ENCODE measurements at regions not wholly inside any gene's neighbourhood (a gene's known extent, or its start where the extent isn't known, plus 50 kb on each side); places are given as distances from the start of the nearest gene placed in this dataset.

DNA sequence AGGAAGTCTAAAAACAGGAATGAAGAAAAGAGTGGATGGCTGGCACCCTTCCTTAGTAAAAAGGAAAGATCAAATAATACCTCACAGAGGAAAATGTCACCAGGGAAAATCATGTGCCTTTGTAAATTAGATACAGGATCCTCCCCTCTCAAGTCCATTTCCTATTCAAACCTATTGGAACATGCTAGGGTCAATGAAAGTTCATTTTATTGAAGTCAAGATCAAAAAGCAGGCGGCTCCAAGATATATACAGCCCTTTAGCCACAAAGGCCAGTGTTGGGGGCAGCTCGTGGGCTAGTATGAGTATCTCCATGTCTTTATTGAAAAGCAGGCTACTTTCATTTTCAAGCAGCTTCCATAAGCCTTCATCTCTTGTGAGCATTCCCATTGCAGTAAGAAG lies 141.1 kb downstream of the QDPR start:
- Histone ChIP-seq H4K20me1 (ENCODE audit: insufficient read depth) (no peaks in the 10 kb centered on the region), H2AFZ (no peak overlapping the region), H3K27ac (no peak overlapping the region), H3K36me3 (ENCODE audit: low read depth) (no peaks in the 10 kb centered on the region), H3K9me3 (ENCODE audit: low read depth) (no peaks in the 10 kb centered on the region), H3K27me3 (replicated peaks; ENCODE audit: insufficient read depth) (peaks cover 28% of the 10 kb centered on the region; the same call in 1 of the 2 replicates), H3F3A (ENCODE audit: insufficient read depth) (no peaks in the 10 kb centered on the region), H3K79me2 (ENCODE audit: insufficient read depth) (no peaks in the 10 kb centered on the region), H3K4me2 (ENCODE audit: unreplicated experiment) (no peak overlapping the region), H3K9me2 (ENCODE audit: insufficient read depth) (no peaks in the 10 kb centered on the region), H3K4me1 (ENCODE audit: insufficient read depth) (peaks cover 5% of the 10 kb centered on the region), H3K4me3 (no peak overlapping the region), H3K9ac (no peak overlapping the region)
- in situ Hi-C loops (cut with MboI): loop anchor here (25.0 kb wide), 1 partner anchor 1334 kb away; no protein-coding TSS in a partner anchor
- WGBS, 2 experiments (ENCODE audit: low coverage in 1 of 2, low lambda C conversion rate in 2 of 2, missing lambda C conversion rate in 2 of 2): 57 to 78% methylated on average over 2 of the region's 2 CpGs
- TF ChIP-seq EZH2 (IDR thresholded peaks at IDR 0.05; ENCODE audit: insufficient read depth, poor library complexity, severe bottlenecking) (no peak), EZH2phosphoT487 (IDR thresholded peaks at IDR 0.05; ENCODE audit: insufficient read depth, low read depth) (no peak)
- DNase-seq: no peak

DNA sequence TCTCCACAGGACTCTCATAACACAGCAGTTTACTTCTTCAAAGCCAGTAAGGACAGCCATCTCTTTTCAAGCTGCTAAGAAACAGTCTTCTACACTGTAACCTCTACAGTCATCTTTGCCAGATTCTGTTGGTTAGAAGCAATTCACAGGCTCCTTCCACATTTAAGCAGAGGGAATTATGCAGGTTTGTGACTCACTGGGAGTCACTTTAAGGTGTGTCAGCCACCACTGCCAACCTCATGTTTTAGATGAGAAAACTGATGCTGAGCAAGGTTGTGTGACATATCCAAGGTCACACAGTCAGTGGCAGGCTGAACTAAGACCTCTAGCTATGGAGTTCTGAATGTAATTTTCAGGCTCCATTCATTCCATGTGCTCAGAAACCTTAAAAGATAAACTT lies 143.5 kb downstream of the QDPR start:
- Histone ChIP-seq H3K9me3 (ENCODE audit: low read depth) (no peaks in the 10 kb centered on the region), H3K4me3 (no peak overlapping the region), H2AFZ (no peak overlapping the region), H3K79me2 (ENCODE audit: insufficient read depth) (no peaks in the 10 kb centered on the region), H3K27me3 (replicated peaks; ENCODE audit: insufficient read depth) (peaks cover 19% of the 10 kb centered on the region; the same call in 1 of the 2 replicates), H3K36me3 (ENCODE audit: low read depth) (no peaks in the 10 kb centered on the region), H4K20me1 (ENCODE audit: insufficient read depth) (no peaks in the 10 kb centered on the region), H3K9ac (no peak overlapping the region), H3K4me1 (ENCODE audit: insufficient read depth) (peaks cover 5% of the 10 kb centered on the region), H3F3A (ENCODE audit: insufficient read depth) (no peaks in the 10 kb centered on the region), H3K27ac (no peak overlapping the region), H3K9me2 (ENCODE audit: insufficient read depth) (no peaks in the 10 kb centered on the region), H3K4me2 (ENCODE audit: unreplicated experiment) (no peak overlapping the region)
- in situ Hi-C loops (cut with MboI): loop anchor here (25.0 kb wide), 1 partner anchor 1331 kb away; no protein-coding TSS in a partner anchor
- DNase-seq: peak; percentile 11
- TF ChIP-seq EZH2 (IDR thresholded peaks at IDR 0.05; ENCODE audit: insufficient read depth, poor library complexity, severe bottlenecking) (no peak), EZH2phosphoT487 (IDR thresholded peaks at IDR 0.05; ENCODE audit: insufficient read depth, low read depth) (no peak)

DNA sequence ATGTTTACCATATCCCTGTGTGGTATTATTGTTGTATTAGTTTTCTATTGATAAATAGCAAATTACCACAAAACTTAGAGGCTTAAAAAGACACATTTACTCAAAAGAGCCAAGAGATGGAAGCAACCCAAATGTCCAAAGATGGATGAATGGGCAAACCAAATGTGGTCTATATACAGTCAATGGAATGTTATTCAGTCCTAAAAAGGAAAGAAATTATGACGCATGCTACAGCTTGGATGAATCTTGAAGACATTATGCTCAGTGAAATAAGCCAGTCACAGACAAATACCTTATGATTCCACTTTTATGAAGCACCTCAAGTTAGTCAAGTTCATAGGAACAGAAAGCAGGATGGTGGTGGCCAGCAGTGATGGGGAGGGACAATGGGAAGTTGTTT lies 144.7 kb downstream of the QDPR start:
- Histone ChIP-seq H3K27ac (no peak overlapping the region), H3K4me3 (no peak overlapping the region)

DNA sequence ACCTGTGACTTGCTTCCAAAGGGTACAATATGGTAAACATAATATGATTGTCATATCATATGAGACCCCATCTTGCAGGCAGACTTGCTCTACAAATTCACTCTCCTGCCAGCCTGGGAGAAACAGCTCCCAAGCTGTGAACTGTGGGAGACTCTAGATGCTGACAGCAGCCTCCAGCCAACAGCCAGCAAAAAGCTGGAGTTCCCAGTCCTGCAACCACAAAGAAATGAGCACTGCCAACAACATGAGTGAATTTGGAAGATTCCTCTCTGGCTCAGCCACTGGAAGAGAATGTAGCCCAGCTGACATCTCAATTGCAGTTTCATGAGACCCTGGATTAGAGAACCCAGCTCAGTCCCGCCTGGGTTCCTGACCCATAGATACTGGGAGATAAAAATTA lies 145.4 kb downstream of the QDPR start:
- Histone ChIP-seq H4K20me1 (ENCODE audit: insufficient read depth) (no peaks in the 10 kb centered on the region), H2AFZ (no peak overlapping the region), H3K4me1 (ENCODE audit: insufficient read depth) (peaks cover 5% of the 10 kb centered on the region), H3K79me2 (ENCODE audit: insufficient read depth) (no peaks in the 10 kb centered on the region), H3K9ac (no peak overlapping the region), H3K9me3 (ENCODE audit: low read depth) (no peaks in the 10 kb centered on the region), H3K9me2 (ENCODE audit: insufficient read depth) (no peaks in the 10 kb centered on the region), H3K27me3 (replicated peaks; ENCODE audit: insufficient read depth) (peaks cover 28% of the 10 kb centered on the region; the same call in 1 of the 2 replicates), H3K27ac (no peak overlapping the region), H3F3A (ENCODE audit: insufficient read depth) (no peaks in the 10 kb centered on the region), H3K36me3 (ENCODE audit: low read depth) (no peaks in the 10 kb centered on the region), H3K4me3 (no peak overlapping the region), H3K4me2 (ENCODE audit: unreplicated experiment) (no peak overlapping the region)
- WGBS, 2 experiments (ENCODE audit: low coverage in 1 of 2, low lambda C conversion rate in 2 of 2, missing lambda C conversion rate in 2 of 2): 4 to 5% methylated on average over 1 of the region's 1 CpG
- TF ChIP-seq EZH2 (IDR thresholded peaks at IDR 0.05; ENCODE audit: insufficient read depth, poor library complexity, severe bottlenecking) (no peak), EZH2phosphoT487 (IDR thresholded peaks at IDR 0.05; ENCODE audit: insufficient read depth, low read depth) (no peak)
- in situ Hi-C loops (cut with MboI): loop anchor here (25.0 kb wide), 1 partner anchor 1329 kb away; no protein-coding TSS in a partner anchor
- peak; percentile 56 for DNase-seq

More for the DNA sequence above, 144.7 kb downstream of the QDPR start:
- H3K36me3 ChIP-seq (ENCODE audit: low read depth): no peaks in the 10 kb centered on the region
- H3K79me2 ChIP-seq (ENCODE audit: insufficient read depth): no peaks in the 10 kb centered on the region
- H4K20me1 ChIP-seq (ENCODE audit: insufficient read depth): no peaks in the 10 kb centered on the region
- H3K4me1 ChIP-seq (ENCODE audit: insufficient read depth): peaks cover 5% of the 10 kb centered on the region
- no peak overlapping the region for H2AFZ ChIP-seq
- DNase-seq: peak; percentile 42
- no peak overlapping the region for H3K4me2 ChIP-seq (ENCODE audit: unreplicated experiment)
- no peaks in the 10 kb centered on the region for H3K9me3 ChIP-seq (ENCODE audit: low read depth)
- in situ Hi-C loops (cut with MboI): loop anchor here (25.0 kb wide), 1 partner anchor 1330 kb away; no protein-coding TSS in a partner anchor
- H3K9ac ChIP-seq: no peak overlapping the region
- peaks cover 23% of the 10 kb centered on the region; the same call in 1 of the 2 replicates for H3K27me3 ChIP-seq (replicated peaks; ENCODE audit: insufficient read depth)
- H3K9me2 ChIP-seq (ENCODE audit: insufficient read depth): no peaks in the 10 kb centered on the region
- H3F3A ChIP-seq (ENCODE audit: insufficient read depth): no peaks in the 10 kb centered on the region
- 49 to 60% methylated on average over 1 of the region's 1 CpG for WGBS, 2 experiments (ENCODE audit: low coverage in 1 of 2, low lambda C conversion rate in 2 of 2, missing lambda C conversion rate in 2 of 2)
- TF ChIP-seq EZH2 (IDR thresholded peaks at IDR 0.05; ENCODE audit: insufficient read depth, poor library complexity, severe bottlenecking) (no peak), EZH2phosphoT487 (IDR thresholded peaks at IDR 0.05; ENCODE audit: insufficient read depth, low read depth) (no peak)

DNA sequence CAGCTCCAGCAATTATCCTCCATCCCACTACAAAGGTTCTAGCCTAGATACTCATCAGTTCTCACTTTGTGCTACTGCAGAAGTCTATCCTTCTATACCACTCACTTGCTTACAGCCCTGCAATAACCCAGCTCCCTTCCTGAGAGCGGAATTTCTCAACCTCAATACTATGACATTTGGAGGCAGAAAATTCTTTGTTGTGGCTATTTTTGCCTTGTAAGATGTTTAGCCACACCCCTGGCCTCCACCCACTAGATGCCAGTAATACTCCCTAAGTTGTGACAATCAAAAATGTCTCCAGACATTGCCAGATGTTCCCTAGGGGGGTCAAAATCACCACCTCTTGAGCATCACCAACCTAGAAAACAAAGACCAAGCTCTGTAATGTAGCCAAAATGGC lies 149.5 kb downstream of the QDPR start:
- DNase-seq: no peak
- Histone ChIP-seq H3K79me2 (ENCODE audit: insufficient read depth) (no peaks in the 10 kb centered on the region), H3K27ac (no peak overlapping the region), H3F3A (ENCODE audit: insufficient read depth) (no peaks in the 10 kb centered on the region), H2AFZ (no peak overlapping the region), H3K9me3 (ENCODE audit: low read depth) (no peaks in the 10 kb centered on the region), H3K36me3 (ENCODE audit: low read depth) (no peaks in the 10 kb centered on the region), H3K4me3 (no peak overlapping the region), H3K9ac (no peak overlapping the region), H3K9me2 (ENCODE audit: insufficient read depth) (no peaks in the 10 kb centered on the region), H3K4me1 (ENCODE audit: insufficient read depth) (peaks cover 5% of the 10 kb centered on the region), H4K20me1 (ENCODE audit: insufficient read depth) (no peaks in the 10 kb centered on the region), H3K27me3 (replicated peaks; ENCODE audit: insufficient read depth) (peaks cover 40% of the 10 kb centered on the region), H3K4me2 (ENCODE audit: unreplicated experiment) (no peak overlapping the region)
- TF ChIP-seq EZH2 (IDR thresholded peaks at IDR 0.05; ENCODE audit: insufficient read depth, poor library complexity, severe bottlenecking) (no peak), EZH2phosphoT487 (IDR thresholded peaks at IDR 0.05; ENCODE audit: insufficient read depth, low read depth) (no peak)
- in situ Hi-C loops (cut with MboI): loop anchor here (25.0 kb wide), 1 partner anchor 1325 kb away; no protein-coding TSS in a partner anchor
- WGBS, 2 experiments (ENCODE audit: low coverage in 1 of 2, low lambda C conversion rate in 2 of 2, missing lambda C conversion rate in 2 of 2): 53% methylated on average over 1 of the region's 1 CpG
